Hepatocyte (in vitro differentiated cells): ENCODE measurements at regions not wholly inside any gene's neighbourhood (a gene's known extent, or its start where the extent isn't known, plus 50 kb on each side); places are given as distances from the start of the nearest gene placed in this dataset.

Source experiments
- EZH2 ChIP-seq: fragments of 200-600 bp; sonication (generic); IDR thresholded peaks from 2 replicates; pipeline ENCODE4 v1.6.1; 2016; ENCODE audit warnings: antibody characterized with exemption, mild to moderate bottlenecking, borderline replicate concordance
- EZH2phosphoT487 ChIP-seq: fragments of 200-600 bp; sonication (generic); IDR thresholded peaks from one replicate; pipeline ENCODE4 v1.6.1; 2018; ENCODE audit warnings: antibody characterized with exemption, mild to moderate bottlenecking, low read depth, moderate library complexity; ENCODE audit not compliant: unreplicated experiment, severe bottlenecking
- TF ChIP-seq, protein P1 (sequence below): fragments of 200-600 bp; sonication (generic); IDR thresholded peaks from 2 replicates; pipeline ENCODE4 v1.5.1; 2016; ENCODE audit warnings: antibody characterized with exemption, mild to moderate bottlenecking; ENCODE audit not compliant: poor library complexity

DNA sequence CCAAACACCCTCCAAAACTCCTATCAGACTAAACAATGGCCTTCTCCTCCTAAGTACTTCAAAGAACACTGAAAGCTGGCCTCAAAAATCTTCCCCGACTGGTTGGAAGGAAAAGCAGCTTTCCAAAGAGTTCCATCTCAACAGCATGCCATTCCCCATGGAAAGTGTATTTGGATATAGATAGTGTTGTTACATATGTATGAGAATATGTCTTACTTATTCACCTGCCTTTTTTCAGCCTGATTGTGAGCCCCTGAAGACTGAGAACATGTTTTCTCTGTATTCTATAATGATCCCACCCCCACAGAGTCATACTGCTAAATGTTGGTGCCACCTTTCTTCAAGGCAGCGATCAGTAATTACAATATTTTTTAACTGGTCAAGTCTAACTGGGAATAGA is 185.4 kb upstream of the G2E3 start:
- TF ChIP-seq, protein P1, sequence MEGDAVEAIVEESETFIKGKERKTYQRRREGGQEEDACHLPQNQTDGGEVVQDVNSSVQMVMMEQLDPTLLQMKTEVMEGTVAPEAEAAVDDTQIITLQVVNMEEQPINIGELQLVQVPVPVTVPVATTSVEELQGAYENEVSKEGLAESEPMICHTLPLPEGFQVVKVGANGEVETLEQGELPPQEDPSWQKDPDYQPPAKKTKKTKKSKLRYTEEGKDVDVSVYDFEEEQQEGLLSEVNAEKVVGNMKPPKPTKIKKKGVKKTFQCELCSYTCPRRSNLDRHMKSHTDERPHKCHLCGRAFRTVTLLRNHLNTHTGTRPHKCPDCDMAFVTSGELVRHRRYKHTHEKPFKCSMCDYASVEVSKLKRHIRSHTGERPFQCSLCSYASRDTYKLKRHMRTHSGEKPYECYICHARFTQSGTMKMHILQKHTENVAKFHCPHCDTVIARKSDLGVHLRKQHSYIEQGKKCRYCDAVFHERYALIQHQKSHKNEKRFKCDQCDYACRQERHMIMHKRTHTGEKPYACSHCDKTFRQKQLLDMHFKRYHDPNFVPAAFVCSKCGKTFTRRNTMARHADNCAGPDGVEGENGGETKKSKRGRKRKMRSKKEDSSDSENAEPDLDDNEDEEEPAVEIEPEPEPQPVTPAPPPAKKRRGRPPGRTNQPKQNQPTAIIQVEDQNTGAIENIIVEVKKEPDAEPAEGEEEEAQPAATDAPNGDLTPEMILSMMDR = no peak
- TF ChIP-seq EZH2 (no peak), EZH2phosphoT487 (no peak)
